ENCODE measurements at regions not wholly inside any gene's neighbourhood (a gene's known extent, or its start where the extent isn't known, plus 50 kb on each side); places are given as distances from the start of the nearest gene placed in this dataset.

DNA sequence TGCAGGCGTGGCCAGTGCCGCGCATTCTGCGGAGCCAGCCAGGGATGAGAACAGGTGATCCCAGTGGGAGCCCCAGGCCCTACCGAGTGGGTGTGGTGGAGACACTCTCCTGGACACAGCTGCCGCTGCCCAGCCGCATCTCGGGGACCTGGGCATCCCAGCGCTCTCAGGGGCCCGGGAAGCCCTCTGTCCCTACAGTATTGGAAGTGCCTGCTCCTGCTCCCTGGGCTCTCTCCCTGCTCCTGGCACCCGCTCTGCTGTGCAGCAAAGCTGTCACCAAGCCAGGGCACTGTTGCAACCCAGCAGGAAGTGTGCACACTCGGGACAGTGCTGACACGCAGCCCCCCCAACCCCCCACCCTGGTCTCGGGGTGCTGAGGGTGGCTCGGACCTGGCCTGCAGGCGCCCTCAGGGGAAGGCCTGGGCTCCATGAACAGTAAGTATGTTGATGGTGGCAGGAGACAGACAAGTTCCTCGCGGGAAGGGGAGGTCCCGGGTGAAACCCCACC, 1177.4 kb upstream of the GBE1 start:
- DNase-seq, result no peak

GRCh38 chr3:82927309-82928253, 1166.1 kb upstream of the GBE1 start:
- no peak for DNase-seq

DNA sequence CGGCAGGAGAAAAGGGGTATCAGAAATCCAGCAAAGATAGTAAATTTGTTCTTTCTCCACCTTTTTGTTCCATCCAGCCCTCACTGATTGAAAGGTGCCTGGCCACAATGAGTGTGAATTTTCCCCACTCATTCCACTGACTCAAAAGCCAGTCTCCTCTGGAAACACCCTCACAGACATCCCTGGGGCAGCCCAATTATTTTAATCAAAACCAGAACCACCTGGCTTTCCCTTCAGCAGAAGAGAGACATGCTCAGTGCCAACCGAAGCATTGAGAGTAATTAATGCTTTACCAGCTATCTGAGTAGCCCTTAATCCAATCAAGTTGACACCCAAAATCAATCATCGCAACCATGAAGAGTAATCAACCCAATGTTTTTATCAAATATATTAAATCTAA, 1129.6 kb upstream of the GBE1 start:
- DNase-seq, result no peak

- DNase-seq, result no peak
Measured at GRCh38 chr3:82883072-82883471, 1121.6 kb upstream of the GBE1 start.

DNA sequence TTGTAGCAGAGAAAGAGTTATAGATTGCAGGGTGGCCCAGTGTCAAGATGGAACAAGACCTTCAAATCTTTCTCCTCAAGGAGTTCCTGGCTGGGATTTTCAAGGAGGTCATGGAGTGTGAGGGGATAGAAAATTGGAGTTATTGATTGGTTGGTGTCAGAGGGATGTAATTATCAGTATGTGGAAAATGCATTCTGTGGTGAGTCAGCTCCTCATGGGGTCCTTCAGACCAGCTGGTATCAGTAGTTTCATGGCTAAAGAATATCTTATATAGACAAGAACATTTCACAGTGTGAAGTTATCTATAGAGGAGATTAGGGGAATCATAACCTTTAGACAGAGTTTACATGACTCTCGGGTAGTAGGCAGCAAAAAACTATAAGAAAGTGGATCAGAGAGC, 1114.0 kb upstream of the GBE1 start:
- DNase-seq, result no peak

DNA sequence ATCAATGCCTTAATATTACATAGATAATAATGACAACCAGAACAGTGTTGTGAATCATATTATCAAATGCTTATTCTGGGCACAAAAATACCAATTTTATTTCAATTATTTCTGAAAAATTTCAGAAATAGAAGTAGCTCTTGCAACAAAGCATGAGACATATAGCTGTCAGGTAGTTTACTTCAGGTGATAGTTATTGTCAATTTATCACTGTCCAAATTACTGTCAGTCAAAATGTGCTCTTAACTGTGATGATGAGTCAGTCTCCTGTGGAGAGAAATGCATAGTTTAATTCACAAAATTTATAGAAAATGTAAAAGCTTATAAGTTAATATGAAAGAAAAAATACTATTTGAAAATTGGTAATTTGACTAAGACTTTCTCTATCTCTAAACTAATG, 1078.4 kb upstream of the GBE1 start:
- no peak for DNase-seq

DNA sequence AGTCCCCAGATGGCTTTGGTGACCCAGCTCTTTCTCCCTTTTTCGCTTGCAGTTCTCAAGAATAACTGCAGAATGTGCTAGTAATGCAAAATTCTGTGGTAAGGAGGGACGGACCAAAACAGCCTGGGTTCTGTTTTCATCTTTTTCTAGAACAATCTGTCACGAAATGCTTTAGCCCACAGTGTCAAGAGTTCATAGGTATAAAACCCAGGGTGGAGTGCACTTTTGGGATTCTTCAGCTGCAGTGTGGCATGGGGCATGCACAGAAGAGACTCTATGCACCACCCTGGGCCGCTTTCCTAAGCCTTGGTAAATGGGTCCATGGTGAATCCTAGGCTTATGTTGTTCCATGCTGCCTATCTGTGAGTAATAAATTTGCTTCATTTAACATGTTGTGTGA, 1072.7 kb upstream of the GBE1 start:
- no peak for DNase-seq

- DNase-seq, result no peak
Measured at GRCh38 chr3:82824491-82824890, 1063.0 kb upstream of the GBE1 start.

GRCh38 chr3:82816086-82816485, 1054.6 kb upstream of the GBE1 start:
- DNase-seq, result no peak

GRCh38 chr3:82815417-82816058, 1054.1 kb upstream of the GBE1 start:
- DNase-seq, result no peak

GRCh38 chr3:82814660-82815059, 1053.2 kb upstream of the GBE1 start:
- DNase-seq, result no peak

- no peak for DNase-seq
Measured at GRCh38 chr3:82807781-82808180, 1046.3 kb upstream of the GBE1 start.

- no peak for DNase-seq
Measured at GRCh38 chr3:82802501-82802900, 1041.1 kb upstream of the GBE1 start.

DNA sequence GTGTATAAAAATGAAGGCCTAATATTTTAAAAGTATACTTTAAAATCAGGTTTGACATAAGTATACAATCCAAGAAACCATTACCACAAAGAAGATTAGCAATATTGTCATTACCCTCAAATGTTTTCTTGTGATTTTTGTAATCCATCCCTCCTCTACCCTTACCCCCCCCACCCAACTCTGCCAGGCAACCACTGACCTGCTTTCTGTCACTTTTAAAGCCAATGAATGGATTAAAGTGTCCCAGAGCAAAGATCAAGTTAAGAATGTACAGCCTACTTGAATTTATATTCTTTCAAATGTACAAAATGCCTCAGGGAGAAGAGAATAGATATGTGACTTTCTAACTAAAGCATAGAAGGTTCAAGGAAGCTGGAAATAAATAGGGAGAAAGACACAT, 1038.8 kb upstream of the GBE1 start:
- DNase-seq, result no peak

DNA sequence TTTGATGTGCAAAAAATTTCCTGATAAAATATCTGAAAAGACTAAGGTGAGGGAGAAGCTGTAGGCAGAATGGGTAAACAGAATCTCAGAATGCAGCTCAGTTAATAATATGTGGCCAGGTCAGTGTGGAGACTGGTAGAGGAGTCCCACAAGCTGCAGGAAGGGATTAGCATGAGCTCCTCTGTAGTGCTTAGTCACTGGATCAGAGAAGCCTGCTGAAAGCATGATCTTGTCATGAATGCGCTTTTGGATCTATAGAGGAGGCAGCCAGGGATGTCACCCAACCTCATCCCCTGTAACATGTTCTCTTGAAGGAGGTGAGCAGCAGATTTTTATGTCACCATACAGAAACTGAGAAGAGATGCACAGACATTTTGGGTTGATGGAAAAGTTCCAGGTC, 1035.3 kb upstream of the GBE1 start:
- DNase-seq, result no peak

- DNase-seq, result no peak
Measured at GRCh38 chr3:82791241-82791640, 1029.8 kb upstream of the GBE1 start.

- DNase-seq, result no peak
Measured at GRCh38 chr3:82790307-82791097, 1029.1 kb upstream of the GBE1 start.

DNA sequence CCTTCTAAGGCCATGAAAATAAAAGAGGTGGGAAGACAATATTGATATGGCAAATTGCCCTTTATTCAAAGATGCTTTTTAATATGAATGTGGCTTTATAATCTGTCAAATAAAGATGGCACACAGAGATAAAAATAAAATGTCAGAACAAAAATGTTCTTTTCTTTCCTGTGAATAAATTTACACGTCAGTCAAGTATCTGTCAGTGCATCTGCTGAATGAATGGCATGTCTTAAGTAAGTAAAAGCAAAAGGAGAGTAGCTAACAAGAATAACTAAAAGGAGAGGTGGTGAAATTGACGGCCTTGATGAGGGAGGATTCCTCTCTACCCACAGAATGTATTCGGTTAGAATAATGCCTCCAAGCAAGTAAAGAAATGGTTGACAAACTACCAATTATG, 1021.7 kb upstream of the GBE1 start:
- DNase-seq, result no peak

- DNase-seq, result no peak
Measured at GRCh38 chr3:82773207-82773606, 1011.8 kb upstream of the GBE1 start.

DNA sequence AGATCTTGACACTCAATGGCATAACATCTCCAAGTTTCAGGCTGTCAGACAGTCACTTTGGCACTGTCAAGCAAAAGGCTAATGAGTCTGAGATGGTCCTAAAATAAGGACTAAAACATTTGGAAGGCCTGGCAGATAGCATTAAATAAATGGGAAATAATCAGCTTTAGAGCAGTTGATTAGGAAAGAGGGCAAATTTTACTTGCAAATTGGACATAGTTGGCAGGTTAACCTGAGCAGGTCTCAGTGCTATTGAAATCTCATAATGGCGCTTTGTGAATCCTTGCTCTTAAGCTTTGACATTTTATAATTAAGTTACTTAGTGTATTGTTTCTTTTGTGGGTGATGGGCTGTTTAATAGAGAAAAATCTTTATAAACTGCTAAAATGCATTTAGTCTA, 1003.1 kb upstream of the GBE1 start:
- DNase-seq, result no peak

DNA sequence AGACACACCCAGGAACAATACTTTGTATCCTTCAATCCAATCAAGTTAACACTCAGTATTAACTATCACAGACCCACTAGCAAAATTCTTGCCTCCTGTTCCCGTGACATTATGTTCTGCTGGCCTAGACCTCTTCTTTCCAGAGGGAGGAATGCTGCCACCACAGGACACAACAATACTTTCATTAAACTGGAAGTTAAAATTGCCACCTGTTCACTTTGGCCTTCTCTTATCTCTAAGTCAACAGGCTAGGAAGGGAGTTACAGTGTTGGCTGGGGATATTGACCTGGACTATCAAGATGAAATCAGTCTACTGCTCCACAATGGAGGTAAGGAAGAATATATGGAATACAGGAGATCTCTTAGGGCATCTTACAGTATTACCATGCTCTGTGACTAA, 1000.4 kb upstream of the GBE1 start:
- DNase-seq, result no peak

DNA sequence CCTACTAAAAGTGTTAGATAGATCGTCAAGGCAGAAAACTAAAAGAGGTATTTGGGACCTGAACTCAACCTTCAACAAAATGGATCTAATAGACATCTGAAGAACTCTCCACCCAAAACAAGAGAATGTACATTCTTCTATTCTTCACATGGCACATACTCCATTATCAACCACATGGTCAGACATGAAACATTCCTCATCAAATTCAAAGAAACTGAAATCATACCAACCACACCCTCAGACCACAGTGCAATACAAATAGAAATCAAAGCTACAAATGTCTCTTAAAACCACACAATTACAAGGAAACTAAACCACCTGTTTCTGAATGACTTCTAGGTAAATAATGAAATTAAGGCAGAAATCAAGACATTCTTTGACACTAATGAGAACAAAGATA, 984.1 kb upstream of the GBE1 start:
- DNase-seq, result no peak

DNA sequence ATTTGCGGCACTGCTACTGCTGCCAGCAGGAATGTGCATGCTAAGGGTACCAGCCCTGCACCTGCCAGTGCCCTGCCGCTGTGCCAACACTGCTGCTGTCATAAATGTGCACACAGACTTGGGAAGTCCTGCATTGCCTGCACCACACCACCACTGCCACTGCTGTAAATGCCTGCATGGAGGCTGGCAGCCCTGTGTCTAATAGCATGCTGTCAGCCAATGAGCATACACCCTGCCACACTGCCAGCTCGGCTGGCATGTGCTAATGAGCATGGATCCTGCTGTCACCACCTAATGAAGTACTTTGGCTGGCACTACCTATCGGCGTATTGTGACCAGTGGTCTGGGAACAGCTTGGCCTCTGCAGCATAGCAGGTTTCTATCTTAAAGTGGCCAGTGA, 981.8 kb upstream of the GBE1 start:
- DNase-seq, result no peak

DNA sequence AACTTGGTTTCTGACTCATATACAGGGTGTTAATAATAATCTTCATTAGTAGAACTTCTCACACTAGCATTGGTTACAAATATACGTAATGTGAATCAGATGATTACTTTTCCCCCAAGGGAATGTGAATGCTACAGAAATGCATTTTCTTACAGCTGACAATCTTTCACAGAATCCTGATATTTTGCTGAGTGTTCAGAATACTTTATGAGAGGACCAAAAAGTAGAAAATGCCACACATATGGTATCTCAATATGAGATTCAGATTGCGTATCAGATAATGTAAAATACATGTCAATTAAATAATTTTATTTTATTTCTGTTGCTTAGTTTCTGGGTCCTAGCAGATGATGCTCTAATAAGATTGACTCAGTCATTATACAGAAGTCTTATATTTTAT, 979.9 kb upstream of the GBE1 start:
- no peak for DNase-seq
